ENCODE measurements at regions not wholly inside any gene's neighbourhood (a gene's known extent, or its start where the extent isn't known, plus 50 kb on each side); places are given as distances from the start of the nearest gene placed in this dataset.

GRCh38 chr1:2879026-2879425 lies 77.5 kb upstream of the TTC34 start:
- intact Hi-C loops (cut with micrococcal nuclease; ENCODE audit: unreplicated experiment), result no loop called here
- H3K36me3 ChIP-seq (ENCODE audit: insufficient read depth, low read length), result no peaks in the 10 kb centered on the region
- ChIA-PET POLR2A (no interaction called here), CTCF (ENCODE audit: unreplicated experiment) (no interaction called here)
- H3K4me2 ChIP-seq (ENCODE audit: low read length), result no peak overlapping the region
- no peak for DNase-seq (ENCODE audit: low spot score)
- no peak overlapping the region for H3K27ac ChIP-seq (ENCODE audit: low read depth, low read length, poor library complexity, severe bottlenecking)
- H4K20me1 ChIP-seq (ENCODE audit: insufficient read depth, low read length), result no peaks in the 10 kb centered on the region
- no peaks in the 10 kb centered on the region for H3K79me2 ChIP-seq (ENCODE audit: insufficient read depth, low read depth, low read length)
- TF ChIP-seq EZH2phosphoT487 (IDR thresholded peaks at IDR 0.05; ENCODE audit: borderline replicate concordance, low read depth, low read length) (no peak), CTCF (conservative IDR thresholded peaks at IDR 0.05; ENCODE audit: low read length) (no peak)
- no TSS peak for BruUV-seq (replicated peaks)
- no peak overlapping the region for H3K4me3 ChIP-seq (ENCODE audit: low read depth, low read length, poor library complexity, severe bottlenecking)
- no peak overlapping the region for H2AFZ ChIP-seq (ENCODE audit: low read length)
- H3K9me3 ChIP-seq (ENCODE audit: low read length), result no peaks in the 10 kb centered on the region
- no peaks in the 10 kb centered on the region for H3K9me2 ChIP-seq (ENCODE audit: insufficient read depth, low read length)
- H3K4me1 ChIP-seq (ENCODE audit: insufficient read depth, low read length, poor library complexity, severe bottlenecking), result no peaks in the 10 kb centered on the region

GRCh38 chr1:2879591-2879990 lies 78.1 kb upstream of the TTC34 start:
- intact Hi-C loops (cut with micrococcal nuclease; ENCODE audit: unreplicated experiment), result no loop called here
- DNase-seq (ENCODE audit: low spot score), result no peak
- H3K4me3 ChIP-seq (ENCODE audit: low read depth, low read length, poor library complexity, severe bottlenecking), result no peak overlapping the region
- H3K79me2 ChIP-seq (ENCODE audit: insufficient read depth, low read depth, low read length), result no peaks in the 10 kb centered on the region
- no peaks in the 10 kb centered on the region for H4K20me1 ChIP-seq (ENCODE audit: insufficient read depth, low read length)
- H3K27ac ChIP-seq (ENCODE audit: low read depth, low read length, poor library complexity, severe bottlenecking), result no peak overlapping the region
- H3K4me1 ChIP-seq (ENCODE audit: insufficient read depth, low read length, poor library complexity, severe bottlenecking), result no peaks in the 10 kb centered on the region
- POLR2A ChIA-PET, result no interaction called here
- no peaks in the 10 kb centered on the region for H3K9me3 ChIP-seq (ENCODE audit: low read length)
- no peak overlapping the region for H2AFZ ChIP-seq (ENCODE audit: low read length)
- TF ChIP-seq CTCF (conservative IDR thresholded peaks at IDR 0.05; ENCODE audit: low read length) (no peak), EZH2phosphoT487 (IDR thresholded peaks at IDR 0.05; ENCODE audit: borderline replicate concordance, low read depth, low read length) (no peak)
- H3K36me3 ChIP-seq (ENCODE audit: insufficient read depth, low read length), result no peaks in the 10 kb centered on the region
- BruUV-seq (replicated peaks), result no TSS peak
- no peaks in the 10 kb centered on the region for H3K9me2 ChIP-seq (ENCODE audit: insufficient read depth, low read length)
- no peak overlapping the region for H3K4me2 ChIP-seq (ENCODE audit: low read length)
- CTCF ChIA-PET (ENCODE audit: unreplicated experiment), result no interaction called here

GRCh38 chr1:2880086-2880485 lies 78.6 kb upstream of the TTC34 start:
- TF ChIP-seq EZH2phosphoT487 (IDR thresholded peaks at IDR 0.05; ENCODE audit: borderline replicate concordance, low read depth, low read length) (no peak), CTCF (conservative IDR thresholded peaks at IDR 0.05; ENCODE audit: low read length) (no peak)
- no TSS peak for BruUV-seq (replicated peaks)
- H3K4me3 ChIP-seq (ENCODE audit: low read depth, low read length, poor library complexity, severe bottlenecking), result no peak overlapping the region
- H3K27ac ChIP-seq (ENCODE audit: low read depth, low read length, poor library complexity, severe bottlenecking), result no peak overlapping the region
- no peak overlapping the region for H2AFZ ChIP-seq (ENCODE audit: low read length)
- intact Hi-C loops (cut with micrococcal nuclease; ENCODE audit: unreplicated experiment), result no loop called here
- H3K36me3 ChIP-seq (ENCODE audit: insufficient read depth, low read length), result no peaks in the 10 kb centered on the region
- H3K9me2 ChIP-seq (ENCODE audit: insufficient read depth, low read length), result no peaks in the 10 kb centered on the region
- no peaks in the 10 kb centered on the region for H3K4me1 ChIP-seq (ENCODE audit: insufficient read depth, low read length, poor library complexity, severe bottlenecking)
- CTCF ChIA-PET (ENCODE audit: unreplicated experiment), result no interaction called here
- H3K4me2 ChIP-seq (ENCODE audit: low read length), result no peak overlapping the region
- no peaks in the 10 kb centered on the region for H3K79me2 ChIP-seq (ENCODE audit: insufficient read depth, low read depth, low read length)
- H4K20me1 ChIP-seq (ENCODE audit: insufficient read depth, low read length), result no peaks in the 10 kb centered on the region
- no peaks in the 10 kb centered on the region for H3K9me3 ChIP-seq (ENCODE audit: low read length)
- POLR2A ChIA-PET, result no interaction called here
- DNase-seq (ENCODE audit: low spot score), result no peak
